ENCODE measurements at regions not wholly inside any gene's neighbourhood (a gene's known extent, or its start where the extent isn't known, plus 50 kb on each side); places are given as distances from the start of the nearest gene placed in this dataset.
"Not testable (repeated sequence)": the region's sequence is repeated elsewhere in the genome, so short reads cannot be mapped to it uniquely, and the experiment has no call there.

DNA sequence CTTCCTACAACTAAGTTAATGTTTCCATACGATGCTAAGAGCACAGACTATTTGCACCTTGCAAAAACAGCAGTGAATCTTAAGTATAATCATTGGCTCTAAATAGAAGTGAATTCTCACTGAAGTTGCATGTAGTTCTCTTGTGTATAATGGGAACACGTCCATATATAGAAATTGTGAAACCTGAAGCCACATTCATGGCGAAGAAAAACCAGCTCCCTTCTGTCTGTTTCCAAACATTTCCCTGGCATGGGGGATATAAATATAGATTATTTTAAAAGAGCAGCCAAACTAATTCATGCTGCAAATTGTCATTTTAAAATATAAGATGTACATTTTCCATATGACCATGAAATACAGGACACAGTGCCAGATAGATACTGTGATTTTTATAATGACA lies 71.1 kb downstream of the TRAM1L1 start:
- DNase-seq (ENCODE audit: low spot score in 2 of 2) (no peak), ATAC-seq (replicated peaks; ENCODE audit: extremely low read depth, poor library complexity, severe bottlenecking) (no peak)
- peaks cover 20% of the 10 kb centered on the region for H3K9me3 Mint-ChIP-seq
- no peaks in the 10 kb centered on the region for H3K36me3 Mint-ChIP-seq (ENCODE audit: insufficient read depth)
- no peak overlapping the region for H3K27ac Mint-ChIP-seq (ENCODE audit: low read depth)
- H3K4me3 Mint-ChIP-seq, result no peak overlapping the region
- no peaks in the 10 kb centered on the region for H3K27me3 Mint-ChIP-seq
- H3K4me1 Mint-ChIP-seq, result no peaks in the 10 kb centered on the region

- H3K36me3 Mint-ChIP-seq (ENCODE audit: insufficient read depth), result no peaks in the 10 kb centered on the region
- no peaks in the 10 kb centered on the region for H3K27me3 Mint-ChIP-seq
- H3K4me1 Mint-ChIP-seq, result no peaks in the 10 kb centered on the region
- DNase-seq (ENCODE audit: low spot score in 2 of 2) (no peak), ATAC-seq (replicated peaks; ENCODE audit: extremely low read depth, poor library complexity, severe bottlenecking) (no peak)
- no peak overlapping the region for H3K4me3 Mint-ChIP-seq
- H3K9me3 Mint-ChIP-seq, result peaks cover 26% of the 10 kb centered on the region
- no peak overlapping the region for H3K27ac Mint-ChIP-seq (ENCODE audit: low read depth)
These were observed 74.7 kb downstream of the TRAM1L1 start for GRCh38 chr4:117010671-117011070.

DNA sequence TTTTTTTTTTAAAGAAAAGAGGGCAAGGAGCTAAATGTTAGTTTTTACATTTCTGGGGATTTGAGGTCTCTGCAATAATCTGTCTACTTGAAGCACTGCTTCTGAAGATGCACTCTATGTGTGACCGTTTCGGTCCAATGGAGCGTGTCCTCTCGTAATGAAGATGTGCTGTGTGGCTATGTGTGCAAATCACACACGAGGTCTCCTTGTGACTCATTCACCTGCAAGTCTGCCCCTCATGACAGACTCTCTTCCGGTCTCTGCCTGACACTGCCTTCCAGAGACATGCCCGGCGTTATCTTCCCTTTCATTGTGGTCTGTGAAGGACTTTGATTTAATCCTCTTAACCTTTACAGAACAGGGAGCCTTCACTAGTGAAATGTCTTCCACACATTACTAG lies 84.3 kb downstream of the TRAM1L1 start:
- DNase-seq (ENCODE audit: low spot score in 2 of 2), result no peak
- Mint-ChIP-seq H3K4me3 (no peak overlapping the region), H3K27ac (ENCODE audit: low read depth) (no peak overlapping the region), H3K27me3 (no peaks in the 10 kb centered on the region), H3K36me3 (ENCODE audit: insufficient read depth) (no peaks in the 10 kb centered on the region), H3K9me3 (peaks cover 10% of the 10 kb centered on the region), H3K4me1 (no peaks in the 10 kb centered on the region)
- ATAC-seq (replicated peaks; ENCODE audit: extremely low read depth, poor library complexity, severe bottlenecking), result no peak

DNA sequence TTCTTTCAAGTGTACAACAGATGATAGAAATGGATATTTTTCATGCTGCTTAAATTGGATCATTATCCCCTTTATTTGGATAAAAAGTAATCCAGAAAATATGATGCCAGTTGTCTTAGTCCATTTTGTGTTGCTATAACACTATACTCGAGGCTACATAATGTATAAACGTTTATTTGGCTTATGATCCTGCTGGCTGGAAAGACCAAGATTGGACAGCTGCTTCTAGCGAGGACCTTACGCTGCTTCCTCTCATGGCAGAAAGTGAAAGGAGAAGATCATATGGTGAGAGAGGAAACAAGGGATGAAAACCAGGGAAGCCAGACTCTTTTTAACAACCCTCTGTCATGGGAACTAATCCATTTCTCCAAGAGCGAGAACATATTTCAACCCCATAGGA lies 102.7 kb downstream of the TRAM1L1 start:
- Mint-ChIP-seq H3K36me3 (ENCODE audit: insufficient read depth) (no peaks in the 10 kb centered on the region), H3K27me3 (no peaks in the 10 kb centered on the region), H3K27ac (ENCODE audit: low read depth) (no peak overlapping the region), H3K4me1 (no peaks in the 10 kb centered on the region), H3K9me3 (peaks cover 19% of the 10 kb centered on the region), H3K4me3 (no peak overlapping the region)
- no peak for DNase-seq (ENCODE audit: low spot score in 2 of 2)
- no peak for ATAC-seq (replicated peaks; ENCODE audit: extremely low read depth, poor library complexity, severe bottlenecking)

- not testable (repeated sequence) for H3K36me3 Mint-ChIP-seq (ENCODE audit: insufficient read depth); DNase-seq (ENCODE audit: low spot score in 2 of 2); H3K27me3 Mint-ChIP-seq; H3K27ac Mint-ChIP-seq (ENCODE audit: low read depth); H3K4me3 Mint-ChIP-seq; ATAC-seq (replicated peaks; ENCODE audit: extremely low read depth, poor library complexity, severe bottlenecking); H3K4me1 Mint-ChIP-seq
- peaks cover 16% of the 10 kb centered on the region for H3K9me3 Mint-ChIP-seq
These were observed 104.9 kb downstream of the TRAM1L1 start for GRCh38 chr4:116980436-116980835.

- Mint-ChIP-seq H3K4me1 (no peaks in the 10 kb centered on the region), H3K36me3 (ENCODE audit: insufficient read depth) (no peaks in the 10 kb centered on the region), H3K9me3 (peaks cover 31% of the 10 kb centered on the region), H3K4me3 (no peak overlapping the region), H3K27ac (ENCODE audit: low read depth) (no peak overlapping the region), H3K27me3 (no peaks in the 10 kb centered on the region)
- DNase-seq (ENCODE audit: low spot score in 2 of 2) (no peak), ATAC-seq (replicated peaks; ENCODE audit: extremely low read depth, poor library complexity, severe bottlenecking) (no peak)
These were observed 126.3 kb downstream of the TRAM1L1 start for GRCh38 chr4:116959045-116959444.

DNA sequence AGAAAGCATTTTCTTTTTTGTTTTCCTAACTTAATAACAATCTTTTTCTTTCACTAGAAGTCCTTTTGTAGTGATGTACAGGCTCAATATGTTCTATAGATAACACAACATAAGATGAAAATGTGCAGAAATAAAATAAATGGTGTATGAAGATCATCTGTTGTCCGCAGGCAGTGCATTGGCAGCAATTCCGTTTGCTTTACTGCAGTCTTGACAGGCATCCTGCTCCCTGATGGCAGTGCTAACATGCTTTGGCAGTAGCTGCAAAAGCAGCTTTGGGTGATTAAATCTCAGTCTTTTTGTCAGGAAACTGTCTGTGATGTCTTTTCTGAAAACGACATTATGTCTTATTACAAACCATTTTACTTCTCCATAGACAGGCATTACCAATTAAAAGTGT lies 131.4 kb downstream of the TRAM1L1 start:
- H3K4me1 Mint-ChIP-seq, result no peaks in the 10 kb centered on the region
- no peaks in the 10 kb centered on the region for H3K36me3 Mint-ChIP-seq (ENCODE audit: insufficient read depth)
- no peaks in the 10 kb centered on the region for H3K27me3 Mint-ChIP-seq
- no peak overlapping the region for H3K27ac Mint-ChIP-seq (ENCODE audit: low read depth)
- ATAC-seq (replicated peaks; ENCODE audit: extremely low read depth, poor library complexity, severe bottlenecking), result no peak
- peaks cover 20% of the 10 kb centered on the region for H3K9me3 Mint-ChIP-seq
- no peak overlapping the region for H3K4me3 Mint-ChIP-seq
- no peak for DNase-seq (ENCODE audit: low spot score in 2 of 2)

DNA sequence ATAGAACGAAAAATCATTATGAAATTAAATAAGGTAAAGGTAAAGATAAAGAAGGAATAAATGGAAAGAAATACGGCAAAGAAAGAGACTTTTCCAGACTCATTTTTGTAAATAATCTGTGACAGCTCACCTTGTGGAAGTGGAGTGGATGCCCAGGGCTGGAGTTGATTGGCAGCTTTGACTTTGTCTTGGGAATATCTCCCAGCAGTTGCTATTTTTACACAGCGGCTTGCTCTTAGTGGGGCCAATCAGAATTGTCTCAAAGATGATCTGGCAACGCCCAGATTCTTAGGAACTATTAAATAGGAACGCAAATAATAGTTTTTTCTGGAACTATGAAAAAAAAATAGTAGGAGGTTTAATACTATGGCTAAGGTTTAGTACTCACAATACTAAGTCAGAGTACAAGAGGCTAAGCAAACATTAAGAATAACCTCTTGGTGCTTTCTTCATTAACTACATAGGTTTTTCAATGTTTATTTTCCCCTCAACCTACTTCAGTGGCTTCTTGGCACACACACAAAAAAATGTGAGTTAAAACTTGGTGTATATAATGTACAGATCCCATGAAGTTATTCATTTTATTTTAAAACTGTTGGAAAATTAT lies 132.7 kb downstream of the TRAM1L1 start:
- no peak for DNase-seq (ENCODE audit: low spot score in 2 of 2)
- Mint-ChIP-seq H3K27me3 (no peaks in the 10 kb centered on the region), H3K36me3 (ENCODE audit: insufficient read depth) (no peaks in the 10 kb centered on the region), H3K4me1 (no peaks in the 10 kb centered on the region), H3K9me3 (peaks cover 21% of the 10 kb centered on the region), H3K4me3 (no peak overlapping the region), H3K27ac (ENCODE audit: low read depth) (no peak overlapping the region)
- no peak for ATAC-seq (replicated peaks; ENCODE audit: extremely low read depth, poor library complexity, severe bottlenecking)

DNA sequence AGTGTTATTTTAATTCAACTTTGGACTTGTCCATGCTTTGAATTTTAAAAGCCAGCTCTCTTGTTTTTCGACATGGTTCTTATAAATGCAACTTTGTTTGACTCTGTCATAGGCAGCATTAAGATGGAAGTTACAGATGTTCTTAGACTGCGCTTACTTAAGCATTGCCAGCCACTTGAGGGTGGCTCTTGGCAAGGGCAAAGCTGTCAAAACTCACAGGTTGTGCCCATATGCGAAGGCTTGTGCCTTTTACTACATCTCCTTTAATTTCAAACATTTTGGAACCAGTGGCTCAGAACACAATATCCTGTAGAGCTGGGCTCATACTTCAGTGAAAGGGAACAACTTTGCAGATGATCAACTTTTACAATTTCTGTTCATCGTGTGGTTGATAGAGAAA lies 135.5 kb downstream of the TRAM1L1 start:
- DNase-seq (ENCODE audit: low spot score in 2 of 2) (no peak), ATAC-seq (replicated peaks; ENCODE audit: extremely low read depth, poor library complexity, severe bottlenecking) (no peak)
- no peak overlapping the region for H3K4me3 Mint-ChIP-seq
- H3K27ac Mint-ChIP-seq (ENCODE audit: low read depth), result no peak overlapping the region
- H3K27me3 Mint-ChIP-seq, result no peaks in the 10 kb centered on the region
- peaks cover 16% of the 10 kb centered on the region for H3K9me3 Mint-ChIP-seq
- no peaks in the 10 kb centered on the region for H3K4me1 Mint-ChIP-seq
- H3K36me3 Mint-ChIP-seq (ENCODE audit: insufficient read depth), result no peaks in the 10 kb centered on the region

- Mint-ChIP-seq H3K27ac (ENCODE audit: low read depth) (no peak overlapping the region), H3K4me1 (no peaks in the 10 kb centered on the region), H3K9me3 (peaks cover 1% of the 10 kb centered on the region), H3K36me3 (ENCODE audit: insufficient read depth) (no peaks in the 10 kb centered on the region), H3K27me3 (no peaks in the 10 kb centered on the region), H3K4me3 (no peak overlapping the region)
- ATAC-seq (replicated peaks; ENCODE audit: extremely low read depth, poor library complexity, severe bottlenecking) (no peak), DNase-seq (ENCODE audit: low spot score in 2 of 2) (no peak)
These were observed 143.1 kb downstream of the TRAM1L1 start for GRCh38 chr4:116942315-116942714.

GRCh38 chr4:116930329-116930728 lies 155.0 kb downstream of the TRAM1L1 start:
- Mint-ChIP-seq H3K27ac (ENCODE audit: low read depth) (no peak overlapping the region), H3K4me1 (no peaks in the 10 kb centered on the region), H3K4me3 (no peak overlapping the region), H3K9me3 (peaks cover 7% of the 10 kb centered on the region), H3K27me3 (no peaks in the 10 kb centered on the region), H3K36me3 (ENCODE audit: insufficient read depth) (no peaks in the 10 kb centered on the region)
- no peak for DNase-seq (ENCODE audit: low spot score in 2 of 2)
- ATAC-seq (replicated peaks; ENCODE audit: extremely low read depth, poor library complexity, severe bottlenecking), result no peak

GRCh38 chr4:116926631-116927295 lies 158.6 kb downstream of the TRAM1L1 start:
- no peak for ATAC-seq (replicated peaks; ENCODE audit: extremely low read depth, poor library complexity, severe bottlenecking)
- no peak for DNase-seq (ENCODE audit: low spot score in 2 of 2)
- Mint-ChIP-seq H3K27ac (ENCODE audit: low read depth) (no peak overlapping the region), H3K4me3 (no peak overlapping the region), H3K9me3 (peaks cover under 1% of the 10 kb centered on the region), H3K27me3 (no peaks in the 10 kb centered on the region), H3K36me3 (ENCODE audit: insufficient read depth) (no peaks in the 10 kb centered on the region), H3K4me1 (no peaks in the 10 kb centered on the region)

- H3K4me3 Mint-ChIP-seq, result no peak overlapping the region
- no peaks in the 10 kb centered on the region for H3K27me3 Mint-ChIP-seq
- no peak for DNase-seq (ENCODE audit: low spot score in 2 of 2)
- H3K4me1 Mint-ChIP-seq, result no peaks in the 10 kb centered on the region
- no peak for ATAC-seq (replicated peaks; ENCODE audit: extremely low read depth, poor library complexity, severe bottlenecking)
- no peak overlapping the region for H3K27ac Mint-ChIP-seq (ENCODE audit: low read depth)
- peaks cover 7% of the 10 kb centered on the region for H3K9me3 Mint-ChIP-seq
- H3K36me3 Mint-ChIP-seq (ENCODE audit: insufficient read depth), result no peaks in the 10 kb centered on the region
These were observed 159.4 kb downstream of the TRAM1L1 start for GRCh38 chr4:116925900-116926457.
